Epithelial cell of esophagus (primary cell): ENCODE measurements at regions not wholly inside any gene's neighbourhood (a gene's known extent, or its start where the extent isn't known, plus 50 kb on each side); places are given as distances from the start of the nearest gene placed in this dataset.

Source experiments
- DNase-seq: peaks from one replicate; pipeline ENCODE4 v3.0.0; 2010; ENCODE audit warnings: low read depth
- H3K4me3 ChIP-seq: 2 replicates; pipeline ENCODE4 v1.5.1; 2011; ENCODE audit warnings: mild to moderate bottlenecking, low read length, control low read depth
- TF ChIP-seq, protein P1 (sequence below): IDR thresholded peaks from 2 replicates; pipeline ENCODE4 v1.5.1; 2011; ENCODE audit warnings: low read depth, mild to moderate bottlenecking, low read length, control low read depth, inconsistent platforms; ENCODE audit not compliant: insufficient read depth; ENCODE audit errors: missing control alignments

DNA sequence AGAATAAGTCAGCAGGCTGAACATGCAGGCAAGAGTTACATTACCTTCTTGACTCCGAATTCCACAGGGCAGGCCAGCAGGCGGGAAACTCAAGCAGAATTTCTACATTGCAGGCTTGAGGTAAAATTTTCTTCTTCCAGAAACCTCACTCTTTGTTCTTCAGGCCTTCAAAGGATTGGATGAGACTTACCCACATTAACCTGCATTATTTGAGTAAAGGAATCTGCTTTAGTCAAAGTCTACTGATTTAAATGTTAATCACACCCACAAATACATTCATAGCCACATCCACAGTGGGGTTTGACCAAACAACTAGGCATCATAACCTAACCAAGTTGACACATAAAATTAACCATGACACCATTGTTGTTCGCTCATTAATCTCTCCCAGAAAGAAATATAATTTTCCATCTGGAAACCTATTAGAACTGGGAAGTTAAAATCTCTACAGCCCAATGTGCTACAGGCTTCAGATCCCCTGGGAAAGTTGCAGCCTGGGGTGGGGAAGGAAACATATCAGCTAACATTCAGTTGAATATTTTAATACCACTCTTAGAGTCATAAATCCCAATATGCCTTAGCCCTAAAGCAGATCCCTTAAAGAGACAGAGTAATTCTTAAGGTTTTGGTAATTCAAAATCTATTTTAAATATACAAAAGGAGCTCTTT is 468.2 kb upstream of the TNP1 start:
- TF ChIP-seq, protein P1, sequence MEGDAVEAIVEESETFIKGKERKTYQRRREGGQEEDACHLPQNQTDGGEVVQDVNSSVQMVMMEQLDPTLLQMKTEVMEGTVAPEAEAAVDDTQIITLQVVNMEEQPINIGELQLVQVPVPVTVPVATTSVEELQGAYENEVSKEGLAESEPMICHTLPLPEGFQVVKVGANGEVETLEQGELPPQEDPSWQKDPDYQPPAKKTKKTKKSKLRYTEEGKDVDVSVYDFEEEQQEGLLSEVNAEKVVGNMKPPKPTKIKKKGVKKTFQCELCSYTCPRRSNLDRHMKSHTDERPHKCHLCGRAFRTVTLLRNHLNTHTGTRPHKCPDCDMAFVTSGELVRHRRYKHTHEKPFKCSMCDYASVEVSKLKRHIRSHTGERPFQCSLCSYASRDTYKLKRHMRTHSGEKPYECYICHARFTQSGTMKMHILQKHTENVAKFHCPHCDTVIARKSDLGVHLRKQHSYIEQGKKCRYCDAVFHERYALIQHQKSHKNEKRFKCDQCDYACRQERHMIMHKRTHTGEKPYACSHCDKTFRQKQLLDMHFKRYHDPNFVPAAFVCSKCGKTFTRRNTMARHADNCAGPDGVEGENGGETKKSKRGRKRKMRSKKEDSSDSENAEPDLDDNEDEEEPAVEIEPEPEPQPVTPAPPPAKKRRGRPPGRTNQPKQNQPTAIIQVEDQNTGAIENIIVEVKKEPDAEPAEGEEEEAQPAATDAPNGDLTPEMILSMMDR = no peak
- no peak overlapping the region for H3K4me3 ChIP-seq
- no peak for DNase-seq

GRCh38 chr2:217326238-217327022 is 466.6 kb upstream of the TNP1 start:
- TF ChIP-seq, protein P1 = no peak

DNA sequence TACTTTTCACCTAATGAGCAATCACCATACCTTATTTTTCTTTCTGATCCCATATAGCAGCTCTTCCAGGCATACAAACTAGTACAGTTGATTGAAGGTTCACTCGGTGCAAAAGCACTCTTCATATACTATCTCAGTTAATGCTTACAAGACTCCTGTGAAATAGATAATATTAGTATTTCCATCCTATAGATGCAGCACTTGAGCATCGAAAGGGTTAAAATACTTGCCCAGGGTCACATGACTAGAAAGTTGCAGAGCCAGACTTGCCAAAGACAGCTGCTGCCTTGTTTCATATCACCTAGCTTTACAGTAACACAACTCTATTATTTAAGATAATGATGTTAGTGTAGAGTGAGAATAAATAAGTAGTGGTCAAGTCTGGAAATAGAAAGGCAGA is 466.0 kb upstream of the TNP1 start:
- H3K4me3 ChIP-seq = no peak overlapping the region
- TF ChIP-seq, protein P1 = no peak
- DNase-seq = peak; percentile 30

More at GRCh38 chr2:217326238-217327022, 466.6 kb upstream of the TNP1 start:
- no peak overlapping the region for H3K4me3 ChIP-seq
- peak; percentile 31 for DNase-seq

DNA sequence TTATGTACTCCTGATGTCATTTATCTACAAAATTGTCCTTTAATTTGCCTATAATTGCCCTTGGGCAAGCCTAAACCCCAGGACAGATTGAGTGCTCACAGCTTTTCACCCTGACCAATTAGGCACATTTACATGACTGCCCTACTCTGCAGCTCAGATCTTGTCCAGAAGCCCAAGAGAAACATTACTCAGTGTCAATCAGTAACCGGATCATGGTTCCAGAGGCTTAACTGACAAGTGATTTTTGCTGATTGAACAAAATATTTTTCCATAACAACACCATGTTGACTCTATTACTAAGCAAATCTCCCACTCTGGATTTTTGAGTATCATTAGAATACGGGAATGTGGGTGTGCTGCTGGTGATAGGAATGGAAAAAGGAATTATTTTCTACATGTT is 465.4 kb upstream of the TNP1 start:
- TF ChIP-seq, protein P1 = no peak
- DNase-seq = no peak
- no peak overlapping the region for H3K4me3 ChIP-seq

- TF ChIP-seq, protein P1 = no peak
- no peak for DNase-seq
- H3K4me3 ChIP-seq = no peak overlapping the region
These were observed 456.9 kb upstream of the TNP1 start for GRCh38 chr2:217316743-217317142.

DNA sequence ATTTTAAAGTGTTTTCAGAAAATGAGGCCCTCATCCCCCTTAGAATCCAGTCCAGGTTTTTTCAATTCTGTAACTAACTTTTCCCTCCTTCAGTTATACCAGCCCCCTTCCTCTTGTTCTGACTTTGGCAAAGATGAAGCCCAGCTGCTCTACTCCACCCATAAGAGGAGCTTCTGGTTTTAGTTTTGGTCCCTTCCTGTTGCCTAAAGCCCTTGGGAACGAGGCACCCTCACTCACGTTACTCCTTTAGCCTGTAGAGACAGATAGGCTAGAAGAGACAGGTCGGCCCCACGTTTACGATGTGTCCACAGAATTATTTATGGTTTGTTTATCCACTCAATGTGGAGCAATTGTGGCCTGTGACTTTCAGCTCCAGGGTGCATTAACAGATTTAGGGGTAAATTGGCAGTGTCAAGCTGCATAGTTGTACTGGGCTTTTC is 454.2 kb upstream of the TNP1 start:
- no peak overlapping the region for H3K4me3 ChIP-seq
- no peak for DNase-seq
- TF ChIP-seq, protein P1 = no peak
